ENCODE measurements at regions not wholly inside any gene's neighbourhood (a gene's known extent, or its start where the extent isn't known, plus 50 kb on each side); places are given as distances from the start of the nearest gene placed in this dataset.

DNA sequence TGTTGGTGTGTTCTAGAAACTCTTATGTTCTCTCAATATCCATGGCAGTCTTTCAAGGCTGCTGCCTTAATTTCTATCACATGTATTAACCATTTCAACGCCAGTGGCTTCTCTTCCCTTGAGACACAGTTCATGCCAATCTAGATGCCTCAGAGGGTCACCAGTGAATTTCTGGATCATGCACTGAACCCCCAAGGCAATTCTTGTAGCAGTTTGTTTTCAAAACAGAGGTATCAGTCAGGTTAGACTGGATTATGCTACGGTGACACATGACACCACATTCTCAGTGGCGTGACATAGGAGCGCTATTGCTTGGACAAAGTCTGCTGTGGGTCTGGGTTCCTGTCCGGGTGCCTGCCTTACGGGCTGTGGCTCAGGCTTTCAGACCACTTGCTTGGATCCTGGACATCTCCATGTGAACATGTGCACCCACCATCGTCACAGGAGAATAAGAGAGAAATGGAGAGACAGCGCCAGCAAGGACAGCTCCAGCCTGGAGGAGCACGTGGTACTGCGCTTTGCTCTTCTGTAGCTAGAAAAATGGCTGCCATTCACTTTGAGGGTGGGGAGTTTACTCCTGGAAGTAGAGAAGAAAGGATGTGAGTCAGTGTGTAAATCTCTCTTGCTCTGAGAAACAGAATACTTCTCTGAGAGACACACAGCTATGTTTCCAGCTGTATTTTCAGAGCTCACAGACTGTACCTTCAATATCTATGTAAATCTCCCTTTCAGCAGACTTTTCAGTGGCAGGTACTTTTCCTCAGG, 329.3 kb upstream of the ADCY2 start:
- H3K9me3 ChIP-seq (ENCODE audit: control insufficient read depth, low read depth, low read length) = no peaks in the 10 kb centered on the region
- H4K5ac ChIP-seq (ENCODE audit: insufficient read length, low read depth, low read length) = no peak overlapping the region
- H3K18ac ChIP-seq (ENCODE audit: insufficient read length, low read depth, low read length) = no peak overlapping the region
- Mint-ChIP-seq H3K27me3 (ENCODE audit: low read depth) (no peaks in the 10 kb centered on the region; the same call in 1 of the 2 replicates), H3K27ac (no peak overlapping the region), H3K36me3 (ENCODE audit: insufficient read depth in 1 of 3, low read depth in 3 of 3) (peaks cover 4 to 15% (median 6%) of the 10 kb centered on the region in 3 experiments; a peak in 6 of 7 replicates), H3K9me3 (peaks cover 7 to 15% of the 10 kb centered on the region in 2 experiments; a peak in 4 of 5 replicates), H3K4me1 (peaks cover 4% of the 10 kb centered on the region in 2 experiments; a peak in 2 of 4 replicates), H3K4me3 (no peak overlapping the region)
- H2AK5ac ChIP-seq (ENCODE audit: insufficient read length, low read length) = no peak overlapping the region
- H2AFZ ChIP-seq (ENCODE audit: low read length) = no peak overlapping the region
- H3K79me2 ChIP-seq (ENCODE audit: insufficient read depth, low read length) = no peaks in the 10 kb centered on the region
- H3T11ph ChIP-seq (ENCODE audit: low read length) = no peak overlapping the region
- no peak overlapping the region for H4K8ac ChIP-seq (replicated peaks; ENCODE audit: insufficient read length, low read depth, low read length)
- H3K79me1 ChIP-seq (ENCODE audit: insufficient read depth, low read depth, low read length, poor library complexity, severe bottlenecking) = no peaks in the 10 kb centered on the region
- H3K27me3 ChIP-seq (ENCODE audit: insufficient read depth, low read length) = no peaks in the 10 kb centered on the region
- H2BK12ac ChIP-seq (ENCODE audit: insufficient read length, low read depth, low read length) = no peak overlapping the region
- no peak overlapping the region for H2BK5ac ChIP-seq (ENCODE audit: insufficient read length, low read length)
- no peaks in the 10 kb centered on the region for H3K23me2 ChIP-seq (ENCODE audit: insufficient read length, low read depth, low read length, poor library complexity, severe bottlenecking)
- TF ChIP-seq, protein P1, sequence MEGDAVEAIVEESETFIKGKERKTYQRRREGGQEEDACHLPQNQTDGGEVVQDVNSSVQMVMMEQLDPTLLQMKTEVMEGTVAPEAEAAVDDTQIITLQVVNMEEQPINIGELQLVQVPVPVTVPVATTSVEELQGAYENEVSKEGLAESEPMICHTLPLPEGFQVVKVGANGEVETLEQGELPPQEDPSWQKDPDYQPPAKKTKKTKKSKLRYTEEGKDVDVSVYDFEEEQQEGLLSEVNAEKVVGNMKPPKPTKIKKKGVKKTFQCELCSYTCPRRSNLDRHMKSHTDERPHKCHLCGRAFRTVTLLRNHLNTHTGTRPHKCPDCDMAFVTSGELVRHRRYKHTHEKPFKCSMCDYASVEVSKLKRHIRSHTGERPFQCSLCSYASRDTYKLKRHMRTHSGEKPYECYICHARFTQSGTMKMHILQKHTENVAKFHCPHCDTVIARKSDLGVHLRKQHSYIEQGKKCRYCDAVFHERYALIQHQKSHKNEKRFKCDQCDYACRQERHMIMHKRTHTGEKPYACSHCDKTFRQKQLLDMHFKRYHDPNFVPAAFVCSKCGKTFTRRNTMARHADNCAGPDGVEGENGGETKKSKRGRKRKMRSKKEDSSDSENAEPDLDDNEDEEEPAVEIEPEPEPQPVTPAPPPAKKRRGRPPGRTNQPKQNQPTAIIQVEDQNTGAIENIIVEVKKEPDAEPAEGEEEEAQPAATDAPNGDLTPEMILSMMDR (conservative IDR thresholded peaks at IDR 0.05) = no peak
- H2BK120ac ChIP-seq (ENCODE audit: low read depth, low read length, poor library complexity, severe bottlenecking) = no peak overlapping the region
- no peaks in the 10 kb centered on the region for H3K4me1 ChIP-seq (ENCODE audit: insufficient read depth, low read length)
- no peak overlapping the region for H2BK20ac ChIP-seq (ENCODE audit: low read depth, low read length, poor library complexity, severe bottlenecking)
- no peak overlapping the region for H3K27ac ChIP-seq (ENCODE audit: insufficient read length, low read depth, low read length)
- no peak overlapping the region for H3K4me2 ChIP-seq (ENCODE audit: insufficient read depth, insufficient read length, low read length)
- H3K4ac ChIP-seq (ENCODE audit: low read depth, low read length) = no peak overlapping the region
- H2BK15ac ChIP-seq (ENCODE audit: low read depth, low read length) = no peak overlapping the region
- DNase-seq = no peak
- no peak overlapping the region for H3K23ac ChIP-seq (ENCODE audit: insufficient read length, low read depth, low read length)
- no peak overlapping the region for H3K14ac ChIP-seq (ENCODE audit: insufficient read depth, low read length)
- no peak overlapping the region for H4K91ac ChIP-seq (ENCODE audit: insufficient read length, low read depth, low read length)
- H4K20me1 ChIP-seq (ENCODE audit: control insufficient read depth, insufficient read depth, insufficient read length) = no peaks in the 10 kb centered on the region
- WGBS (ENCODE audit: extremely low coverage, insufficient read length, low lambda C conversion rate) = no CpG with 5 or more reads among the region's 10 CpGs
- no peak overlapping the region for H3K9ac ChIP-seq (ENCODE audit: extremely low read depth, insufficient read length, low read length)
- H3K56ac ChIP-seq (ENCODE audit: insufficient read length, low read depth, low read length) = no peak overlapping the region

Measured in H9 (cell line).